ENCODE measurements at regions not wholly inside any gene's neighbourhood (a gene's known extent, or its start where the extent isn't known, plus 50 kb on each side); places are given as distances from the start of the nearest gene placed in this dataset.

GRCh38 chr3:145188079-145188770 is 972.8 kb downstream of the PLOD2 start:
- DNase-seq (ENCODE audit: insufficient read length, low spot score, missing footprints) = no peak
- H2AFZ ChIP-seq (ENCODE audit: low read length) = no peak overlapping the region
- no peak overlapping the region for H3K27ac ChIP-seq (ENCODE audit: low read depth, low read length)
- H3K4me2 ChIP-seq (ENCODE audit: insufficient read depth, low read length) = no peak overlapping the region
- no peaks in the 10 kb centered on the region for H3K4me1 ChIP-seq (ENCODE audit: insufficient read depth, low read length)
- TF ChIP-seq CTCF (IDR thresholded peaks at IDR 0.05; ENCODE audit: extremely low read depth, low read depth, low read length) = no peak
- H3K9me3 ChIP-seq (ENCODE audit: low read depth, low read length) = peaks cover 2% of the 10 kb centered on the region
- no peaks in the 10 kb centered on the region for H3K27me3 ChIP-seq (ENCODE audit: insufficient read depth, low read length)
- H3K4me3 ChIP-seq (ENCODE audit: insufficient read depth, low read length) = no peak overlapping the region
- H3K79me2 ChIP-seq (ENCODE audit: insufficient read depth, low read length) = no peaks in the 10 kb centered on the region
- H3K36me3 ChIP-seq (ENCODE audit: insufficient read depth, low read length) = no peaks in the 10 kb centered on the region
- H4K20me1 ChIP-seq (ENCODE audit: insufficient read depth, low read length) = no peaks in the 10 kb centered on the region

GRCh38 chr3:145190138-145190537 is 970.8 kb downstream of the PLOD2 start:
- H3K4me1 ChIP-seq (ENCODE audit: insufficient read depth, low read length) = no peaks in the 10 kb centered on the region
- H2AFZ ChIP-seq (ENCODE audit: low read length) = no peak overlapping the region
- no peak for TF ChIP-seq CTCF (IDR thresholded peaks at IDR 0.05; ENCODE audit: extremely low read depth, low read depth, low read length)
- H3K4me3 ChIP-seq (ENCODE audit: insufficient read depth, low read length) = no peak overlapping the region
- peaks cover 2% of the 10 kb centered on the region for H3K9me3 ChIP-seq (ENCODE audit: low read depth, low read length)
- H3K27me3 ChIP-seq (ENCODE audit: insufficient read depth, low read length) = no peaks in the 10 kb centered on the region
- no peaks in the 10 kb centered on the region for H4K20me1 ChIP-seq (ENCODE audit: insufficient read depth, low read length)
- no peak overlapping the region for H3K27ac ChIP-seq (ENCODE audit: low read depth, low read length)
- no peaks in the 10 kb centered on the region for H3K36me3 ChIP-seq (ENCODE audit: insufficient read depth, low read length)
- DNase-seq (ENCODE audit: insufficient read length, low spot score, missing footprints) = no peak
- H3K79me2 ChIP-seq (ENCODE audit: insufficient read depth, low read length) = no peaks in the 10 kb centered on the region
- no peak overlapping the region for H3K4me2 ChIP-seq (ENCODE audit: insufficient read depth, low read length)

- no peak overlapping the region for H2AFZ ChIP-seq (ENCODE audit: low read length)
- TF ChIP-seq CTCF (IDR thresholded peaks at IDR 0.05; ENCODE audit: extremely low read depth, low read depth, low read length) = no peak
- no peaks in the 10 kb centered on the region for H3K36me3 ChIP-seq (ENCODE audit: insufficient read depth, low read length)
Measured at GRCh38 chr3:145190761-145191160, 970.2 kb downstream of the PLOD2 start.

GRCh38 chr3:145191543-145191942 is 969.4 kb downstream of the PLOD2 start:
- H3K79me2 ChIP-seq (ENCODE audit: insufficient read depth, low read length) = no peaks in the 10 kb centered on the region
- no peak for DNase-seq (ENCODE audit: insufficient read length, low spot score, missing footprints)
- no peak overlapping the region for H3K4me2 ChIP-seq (ENCODE audit: insufficient read depth, low read length)
- H2AFZ ChIP-seq (ENCODE audit: low read length) = no peak overlapping the region
- no peaks in the 10 kb centered on the region for H4K20me1 ChIP-seq (ENCODE audit: insufficient read depth, low read length)
- H3K36me3 ChIP-seq (ENCODE audit: insufficient read depth, low read length) = no peaks in the 10 kb centered on the region
- no peaks in the 10 kb centered on the region for H3K27me3 ChIP-seq (ENCODE audit: insufficient read depth, low read length)
- TF ChIP-seq CTCF (IDR thresholded peaks at IDR 0.05; ENCODE audit: extremely low read depth, low read depth, low read length) = no peak
- no peak overlapping the region for H3K4me3 ChIP-seq (ENCODE audit: insufficient read depth, low read length)
- no peaks in the 10 kb centered on the region for H3K4me1 ChIP-seq (ENCODE audit: insufficient read depth, low read length)
- no peak overlapping the region for H3K27ac ChIP-seq (ENCODE audit: low read depth, low read length)
- peaks cover 2% of the 10 kb centered on the region for H3K9me3 ChIP-seq (ENCODE audit: low read depth, low read length)

More at GRCh38 chr3:145190761-145191160, 970.2 kb downstream of the PLOD2 start:
- Histone ChIP-seq H3K4me3 (ENCODE audit: insufficient read depth, low read length) (no peak overlapping the region), H3K9me3 (ENCODE audit: low read depth, low read length) (peaks cover 2% of the 10 kb centered on the region), H3K79me2 (ENCODE audit: insufficient read depth, low read length) (no peaks in the 10 kb centered on the region), H3K27me3 (ENCODE audit: insufficient read depth, low read length) (no peaks in the 10 kb centered on the region), H4K20me1 (ENCODE audit: insufficient read depth, low read length) (no peaks in the 10 kb centered on the region), H3K4me1 (ENCODE audit: insufficient read depth, low read length) (no peaks in the 10 kb centered on the region), H3K27ac (ENCODE audit: low read depth, low read length) (no peak overlapping the region), H3K4me2 (ENCODE audit: insufficient read depth, low read length) (no peak overlapping the region)
- no peak for DNase-seq (ENCODE audit: insufficient read length, low spot score, missing footprints)

Data from osteoblast (primary cell).